ENCODE measurements at regions not wholly inside any gene's neighbourhood (a gene's known extent, or its start where the extent isn't known, plus 50 kb on each side); places are given as distances from the start of the nearest gene placed in this dataset.

DNA sequence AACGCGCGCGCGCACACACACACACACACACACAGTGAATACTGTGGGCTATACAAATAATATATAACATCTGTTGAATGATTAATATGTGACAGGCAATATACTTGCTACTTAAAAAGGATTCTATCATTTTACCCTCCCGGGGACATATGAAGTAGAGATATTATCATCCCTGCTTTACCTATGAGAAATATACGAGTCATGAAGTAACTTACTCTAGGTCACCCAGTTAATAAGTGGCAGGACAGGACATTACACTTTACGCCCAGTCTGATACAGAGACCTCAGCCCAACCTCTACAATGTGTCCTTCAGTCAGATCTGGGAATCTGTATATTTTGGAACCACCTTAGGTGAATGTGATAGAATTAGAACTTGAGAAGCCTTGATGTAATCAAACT, 55.4 kb downstream of the CCDC54 start:
- no peak overlapping the region for H2AFZ ChIP-seq (ENCODE audit: low read length)
- DNase-seq: no peak
- H3K9ac ChIP-seq (ENCODE audit: low read length): no peak overlapping the region
- no peak for TF ChIP-seq EZH2 (optimal IDR thresholded peaks at IDR 0.05; ENCODE audit: low read depth, low read length)
- no peak for TF ChIP-seq CTCF (IDR thresholded peaks at IDR 0.05; ENCODE audit: low read length)
- TF ChIP-seq EZH2phosphoT487 (IDR thresholded peaks at IDR 0.05; ENCODE audit: low read length): no peak
- no peaks in the 10 kb centered on the region for H3K9me2 ChIP-seq (replicated peaks; ENCODE audit: insufficient read depth, low read length)
- peaks cover 6% of the 10 kb centered on the region; the same call in 1 of the 2 replicates for H3F3A ChIP-seq (ENCODE audit: insufficient read depth, low read length)
- no peak overlapping the region for H3K27ac ChIP-seq (ENCODE audit: low read length)
- no peaks in the 10 kb centered on the region for H3K27me3 ChIP-seq (replicated peaks; ENCODE audit: insufficient read depth, low read length)
- H3K79me2 ChIP-seq (ENCODE audit: low read length): no peaks in the 10 kb centered on the region
- H3K36me3 ChIP-seq (replicated peaks; ENCODE audit: insufficient read depth, low read length): no peaks in the 10 kb centered on the region
- H4K20me1 ChIP-seq (ENCODE audit: insufficient read depth, low read length): no peaks in the 10 kb centered on the region
- no peaks in the 10 kb centered on the region for H3K9me3 ChIP-seq (replicated peaks; ENCODE audit: insufficient read depth, low read length)
- H3K4me3 ChIP-seq (ENCODE audit: low read length): no peak overlapping the region
- H3K4me1 ChIP-seq (ENCODE audit: low read length): no peaks in the 10 kb centered on the region
- no peak overlapping the region for H3K4me2 ChIP-seq (ENCODE audit: low read depth, low read length)

- Histone ChIP-seq H2AFZ (ENCODE audit: low read length) (no peak overlapping the region), H3K9me2 (replicated peaks; ENCODE audit: insufficient read depth, low read length) (no peaks in the 10 kb centered on the region), H3K9me3 (replicated peaks; ENCODE audit: insufficient read depth, low read length) (no peaks in the 10 kb centered on the region), H3K27me3 (replicated peaks; ENCODE audit: insufficient read depth, low read length) (no peaks in the 10 kb centered on the region), H4K20me1 (ENCODE audit: insufficient read depth, low read length) (no peaks in the 10 kb centered on the region), H3K79me2 (ENCODE audit: low read length) (no peaks in the 10 kb centered on the region), H3K4me3 (ENCODE audit: low read length) (no peak overlapping the region), H3K4me1 (ENCODE audit: low read length) (no peaks in the 10 kb centered on the region), H3K36me3 (replicated peaks; ENCODE audit: insufficient read depth, low read length) (no peaks in the 10 kb centered on the region), H3K9ac (ENCODE audit: low read length) (no peak overlapping the region), H3K27ac (ENCODE audit: low read length) (no peak overlapping the region), H3K4me2 (ENCODE audit: low read depth, low read length) (no peak overlapping the region), H3F3A (ENCODE audit: insufficient read depth, low read length) (peaks cover 1% of the 10 kb centered on the region; the same call in 1 of the 2 replicates)
- TF ChIP-seq EZH2phosphoT487 (IDR thresholded peaks at IDR 0.05; ENCODE audit: low read length) (no peak), CTCF (IDR thresholded peaks at IDR 0.05; ENCODE audit: low read length) (no peak), EZH2 (optimal IDR thresholded peaks at IDR 0.05; ENCODE audit: low read depth, low read length) (no peak)
- no peak for DNase-seq
Measured at GRCh38 chr3:107436029-107436428, 58.8 kb downstream of the CCDC54 start.

DNA sequence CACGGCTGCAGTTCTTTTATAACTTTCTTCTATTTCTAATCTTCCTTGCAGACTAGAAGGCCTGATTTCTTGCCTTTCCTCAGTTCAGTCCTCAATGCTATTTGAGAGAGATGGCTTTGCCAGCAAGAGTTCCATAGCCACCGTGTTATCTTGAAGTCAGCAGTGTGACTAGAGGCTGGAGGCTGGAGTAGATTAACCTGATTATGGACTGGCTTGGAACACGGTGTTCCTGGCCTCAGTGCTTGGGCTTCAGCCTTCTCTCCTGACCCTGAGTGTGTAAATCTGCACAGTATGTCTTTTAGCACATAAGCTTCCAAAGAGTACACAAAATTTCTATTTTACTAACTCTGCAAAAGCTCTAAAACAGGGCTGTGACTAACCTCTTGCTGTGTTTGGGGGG, 61.4 kb downstream of the CCDC54 start:
- no peaks in the 10 kb centered on the region for H3K9me3 ChIP-seq (replicated peaks; ENCODE audit: insufficient read depth, low read length)
- TF ChIP-seq CTCF (IDR thresholded peaks at IDR 0.05; ENCODE audit: low read length): no peak
- TF ChIP-seq EZH2 (optimal IDR thresholded peaks at IDR 0.05; ENCODE audit: low read depth, low read length): no peak
- no peak for TF ChIP-seq EZH2phosphoT487 (IDR thresholded peaks at IDR 0.05; ENCODE audit: low read length)
- no peak overlapping the region for H3K27ac ChIP-seq (ENCODE audit: low read length)
- no peaks in the 10 kb centered on the region for H3K27me3 ChIP-seq (replicated peaks; ENCODE audit: insufficient read depth, low read length)
- H3K4me1 ChIP-seq (ENCODE audit: low read length): no peaks in the 10 kb centered on the region
- DNase-seq: no peak
- no peak overlapping the region for H2AFZ ChIP-seq (ENCODE audit: low read length)
- H3K4me2 ChIP-seq (ENCODE audit: low read depth, low read length): no peak overlapping the region
- no peaks in the 10 kb centered on the region for H3K9me2 ChIP-seq (replicated peaks; ENCODE audit: insufficient read depth, low read length)
- H3K36me3 ChIP-seq (replicated peaks; ENCODE audit: insufficient read depth, low read length): no peaks in the 10 kb centered on the region
- no peak overlapping the region for H3K4me3 ChIP-seq (ENCODE audit: low read length)
- H3F3A ChIP-seq (ENCODE audit: insufficient read depth, low read length): no peaks in the 10 kb centered on the region
- no peaks in the 10 kb centered on the region for H4K20me1 ChIP-seq (ENCODE audit: insufficient read depth, low read length)
- H3K79me2 ChIP-seq (ENCODE audit: low read length): no peaks in the 10 kb centered on the region
- no peak overlapping the region for H3K9ac ChIP-seq (ENCODE audit: low read length)

Measured in MM.1S (cell line).